ENCODE measurements at regions not wholly inside any gene's neighbourhood (a gene's known extent, or its start where the extent isn't known, plus 50 kb on each side); places are given as distances from the start of the nearest gene placed in this dataset.

DNA sequence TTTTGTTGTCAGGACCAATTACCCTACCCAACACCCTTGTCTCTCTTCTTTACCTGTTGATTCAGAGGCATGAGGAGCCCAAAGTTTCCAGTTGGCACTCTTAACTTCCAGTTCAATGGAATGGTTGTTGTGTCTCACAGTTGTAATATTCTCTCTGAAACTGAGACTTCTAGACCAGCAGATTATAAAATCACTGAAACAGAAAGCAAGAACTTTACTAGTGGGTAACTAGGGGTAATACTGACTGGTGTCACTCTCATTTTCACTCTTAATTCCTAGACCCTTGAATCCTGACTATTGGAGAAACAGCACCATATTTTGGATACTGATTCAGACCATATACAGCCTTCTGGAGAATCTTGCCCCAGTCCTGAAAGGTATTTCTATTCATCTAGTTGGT is 140.2 kb upstream of the MMS22L start:
- no peak for DNase-seq
- H3K4me3 ChIP-seq (ENCODE audit: control extremely low read depth in 1 of 5, extremely low read depth in 1 of 5, insufficient read depth in 1 of 5, low read depth in 2 of 5, low read length in 4 of 5), result no peak overlapping the region
- H3K27me3 ChIP-seq (replicated peaks in 1 of 4; ENCODE audit: control extremely low read depth in 1 of 4, control insufficient read depth in 3 of 4, insufficient read depth in 4 of 4, low read length in 3 of 4), result no peaks in the 10 kb centered on the region
- ATAC-seq (ENCODE audit: low read depth), result no peak
- no peaks in the 10 kb centered on the region for H4K20me1 ChIP-seq (ENCODE audit: control insufficient read depth, insufficient read depth, low read length, poor library complexity, severe bottlenecking)
- CTCF ChIA-PET, result no interaction called here
- no peaks in the 10 kb centered on the region for H3K4me1 ChIP-seq (ENCODE audit: control insufficient read depth in 2 of 2, insufficient read depth in 2 of 2, low read length in 2 of 2)
- Mint-ChIP-seq H3K9me3 (ENCODE audit: insufficient read depth) (no peaks in the 10 kb centered on the region), H3K4me3 (no peak overlapping the region), H3K27ac (no peak overlapping the region), H3K27me3 (peaks cover 10% of the 10 kb centered on the region), H3K4me1 (no peaks in the 10 kb centered on the region)
- POLR2A ChIA-PET, result no interaction called here
- no peaks in the 10 kb centered on the region for H3K36me3 ChIP-seq (replicated peaks in 1 of 2; ENCODE audit: control extremely low read depth in 1 of 2, control insufficient read depth in 1 of 2, extremely low read depth in 1 of 2, insufficient read depth in 2 of 2, low read length in 1 of 2)
- peaks cover 0 to 9% (median 4%) of the 10 kb centered on the region in 3 donors for H3K9me3 ChIP-seq (ENCODE audit: control extremely low read depth in 1 of 3, control insufficient read depth in 2 of 3, insufficient read depth in 1 of 3, low read length in 2 of 3)
- no peaks in the 10 kb centered on the region for H3K79me2 ChIP-seq (ENCODE audit: control insufficient read depth, insufficient read depth, low read length)
- no peak overlapping the region for H3K4me2 ChIP-seq (replicated peaks; ENCODE audit: low read depth, low read length, poor library complexity, severe bottlenecking)
- TF ChIP-seq EZH2 (IDR thresholded peaks at IDR 0.05; ENCODE audit: borderline replicate concordance, insufficient read depth, low read depth, low read length, poor library complexity, severe bottlenecking), result no peak
- TF ChIP-seq, protein P1, sequence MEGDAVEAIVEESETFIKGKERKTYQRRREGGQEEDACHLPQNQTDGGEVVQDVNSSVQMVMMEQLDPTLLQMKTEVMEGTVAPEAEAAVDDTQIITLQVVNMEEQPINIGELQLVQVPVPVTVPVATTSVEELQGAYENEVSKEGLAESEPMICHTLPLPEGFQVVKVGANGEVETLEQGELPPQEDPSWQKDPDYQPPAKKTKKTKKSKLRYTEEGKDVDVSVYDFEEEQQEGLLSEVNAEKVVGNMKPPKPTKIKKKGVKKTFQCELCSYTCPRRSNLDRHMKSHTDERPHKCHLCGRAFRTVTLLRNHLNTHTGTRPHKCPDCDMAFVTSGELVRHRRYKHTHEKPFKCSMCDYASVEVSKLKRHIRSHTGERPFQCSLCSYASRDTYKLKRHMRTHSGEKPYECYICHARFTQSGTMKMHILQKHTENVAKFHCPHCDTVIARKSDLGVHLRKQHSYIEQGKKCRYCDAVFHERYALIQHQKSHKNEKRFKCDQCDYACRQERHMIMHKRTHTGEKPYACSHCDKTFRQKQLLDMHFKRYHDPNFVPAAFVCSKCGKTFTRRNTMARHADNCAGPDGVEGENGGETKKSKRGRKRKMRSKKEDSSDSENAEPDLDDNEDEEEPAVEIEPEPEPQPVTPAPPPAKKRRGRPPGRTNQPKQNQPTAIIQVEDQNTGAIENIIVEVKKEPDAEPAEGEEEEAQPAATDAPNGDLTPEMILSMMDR (IDR thresholded peaks at IDR 0.05), result no peak
- no peak overlapping the region for H3K9ac ChIP-seq (ENCODE audit: low read length)
- H2AFZ ChIP-seq (ENCODE audit: insufficient read depth, low read depth, low read length, poor library complexity, severe bottlenecking), result no peak overlapping the region
- H3K27ac ChIP-seq (ENCODE audit: low read length in 2 of 2), result no peak overlapping the region
- intact Hi-C loops (cut with micrococcal nuclease), result no loop called here

GRCh38 chr6:97427648-97428047 is 144.6 kb upstream of the MMS22L start:
- ChIA-PET CTCF (no interaction called here), POLR2A (no interaction called here)
- intact Hi-C loops (cut with micrococcal nuclease), result no loop called here
- ATAC-seq (ENCODE audit: low read depth) (no peak), DNase-seq (no peak)
- TF ChIP-seq, protein P1 (IDR thresholded peaks at IDR 0.05), result no peak
- TF ChIP-seq EZH2 (IDR thresholded peaks at IDR 0.05; ENCODE audit: borderline replicate concordance, insufficient read depth, low read depth, low read length, poor library complexity, severe bottlenecking), result no peak
- H4K20me1 ChIP-seq (ENCODE audit: control insufficient read depth, insufficient read depth, low read length, poor library complexity, severe bottlenecking), result no peaks in the 10 kb centered on the region
- H3K36me3 ChIP-seq (replicated peaks in 1 of 2; ENCODE audit: control extremely low read depth in 1 of 2, control insufficient read depth in 1 of 2, extremely low read depth in 1 of 2, insufficient read depth in 2 of 2, low read length in 1 of 2), result no peaks in the 10 kb centered on the region
- Mint-ChIP-seq H3K27ac (no peak overlapping the region), H3K27me3 (peaks cover 2% of the 10 kb centered on the region), H3K9me3 (ENCODE audit: insufficient read depth) (no peaks in the 10 kb centered on the region), H3K4me1 (no peaks in the 10 kb centered on the region), H3K4me3 (no peak overlapping the region)
- no peaks in the 10 kb centered on the region for H3K9me3 ChIP-seq (ENCODE audit: control extremely low read depth in 1 of 3, control insufficient read depth in 2 of 3, insufficient read depth in 1 of 3, low read length in 2 of 3)
- no peak overlapping the region for H3K4me3 ChIP-seq (ENCODE audit: control extremely low read depth in 1 of 5, extremely low read depth in 1 of 5, insufficient read depth in 1 of 5, low read depth in 2 of 5, low read length in 4 of 5)
- no peak overlapping the region for H3K4me2 ChIP-seq (replicated peaks; ENCODE audit: low read depth, low read length, poor library complexity, severe bottlenecking)
- H3K27ac ChIP-seq (ENCODE audit: low read length in 2 of 2), result no peak overlapping the region
- no peak overlapping the region for H3K9ac ChIP-seq (ENCODE audit: low read length)
- no peak overlapping the region for H2AFZ ChIP-seq (ENCODE audit: insufficient read depth, low read depth, low read length, poor library complexity, severe bottlenecking)
- H3K4me1 ChIP-seq (ENCODE audit: control insufficient read depth in 2 of 2, insufficient read depth in 2 of 2, low read length in 2 of 2), result no peaks in the 10 kb centered on the region
- no peaks in the 10 kb centered on the region for H3K27me3 ChIP-seq (replicated peaks in 1 of 4; ENCODE audit: control extremely low read depth in 1 of 4, control insufficient read depth in 3 of 4, insufficient read depth in 4 of 4, low read length in 3 of 4)
- H3K79me2 ChIP-seq (ENCODE audit: control insufficient read depth, insufficient read depth, low read length), result no peaks in the 10 kb centered on the region

Measured in B cell (primary cell).